ENCODE measurements at regions not wholly inside any gene's neighbourhood (a gene's known extent, or its start where the extent isn't known, plus 50 kb on each side); places are given as distances from the start of the nearest gene placed in this dataset.

- intact Hi-C loops (cut with DNase I): no loop called here
- TF ChIP-seq CTCF (IDR thresholded peaks at IDR 0.05): no peak
- Histone ChIP-seq H3K27me3 (ENCODE audit: insufficient read depth in 3 of 3, low read length in 2 of 3) (no peaks in the 10 kb centered on the region), H3K4me1 (no peaks in the 10 kb centered on the region), H3K9me3 (peaks cover 4% of the 10 kb centered on the region), H3K27ac (no peak overlapping the region), H3K36me3 (ENCODE audit: insufficient read depth in 1 of 2, low read depth in 1 of 2) (no peaks in the 10 kb centered on the region), H3K4me3 (no peak overlapping the region)
- DNase-seq (no peak), ATAC-seq (no peak)
Measured at GRCh38 chr13:84352946-84353345, 470.7 kb upstream of the SLITRK1 start.

- no peak for TF ChIP-seq CTCF (IDR thresholded peaks at IDR 0.05)
- Histone ChIP-seq H3K36me3 (ENCODE audit: insufficient read depth in 1 of 2, low read depth in 1 of 2) (no peaks in the 10 kb centered on the region), H3K9me3 (peaks cover 3% of the 10 kb centered on the region), H3K4me3 (no peak overlapping the region), H3K4me1 (no peaks in the 10 kb centered on the region), H3K27ac (no peak overlapping the region), H3K27me3 (ENCODE audit: insufficient read depth in 3 of 3, low read length in 2 of 3) (no peaks in the 10 kb centered on the region)
- DNase-seq: no peak
- no peak for ATAC-seq
- intact Hi-C loops (cut with DNase I): no loop called here
Measured at GRCh38 chr13:84339456-84339855, 457.2 kb upstream of the SLITRK1 start.

GRCh38 chr13:84332346-84332745 lies 450.1 kb upstream of the SLITRK1 start:
- no peak for TF ChIP-seq CTCF (IDR thresholded peaks at IDR 0.05)
- no peaks in the 10 kb centered on the region for H3K4me1 ChIP-seq
- H3K27me3 ChIP-seq (ENCODE audit: insufficient read depth in 3 of 3, low read length in 2 of 3): no peaks in the 10 kb centered on the region
- H3K27ac ChIP-seq: no peak overlapping the region
- 55 to 62% (median 62%) methylated on average over 2 of the region's 2 CpGs for WGBS, 3 donors
- no peak overlapping the region for H3K4me3 ChIP-seq
- no peak for ATAC-seq
- no peaks in the 10 kb centered on the region for H3K9me3 ChIP-seq
- H3K36me3 ChIP-seq (ENCODE audit: insufficient read depth in 1 of 2, low read depth in 1 of 2): no peaks in the 10 kb centered on the region
- intact Hi-C loops (cut with DNase I): no loop called here
- DNase-seq: no peak

GRCh38 chr13:84315527-84315926 lies 433.3 kb upstream of the SLITRK1 start:
- no peaks in the 10 kb centered on the region for H3K4me1 ChIP-seq
- no peak overlapping the region for H3K27ac ChIP-seq
- H3K36me3 ChIP-seq (ENCODE audit: insufficient read depth in 1 of 2, low read depth in 1 of 2): no peaks in the 10 kb centered on the region
- intact Hi-C loops (cut with DNase I): no loop called here
- DNase-seq (no peak), ATAC-seq (no peak)
- H3K9me3 ChIP-seq: no peaks in the 10 kb centered on the region
- no peak for TF ChIP-seq CTCF (IDR thresholded peaks at IDR 0.05)
- H3K4me3 ChIP-seq: no peak overlapping the region
- 34 to 36% (median 35%) methylated on average over 4 of the region's 4 CpGs for WGBS, 3 donors
- no peaks in the 10 kb centered on the region for H3K27me3 ChIP-seq (ENCODE audit: insufficient read depth in 3 of 3, low read length in 2 of 3)

- no peaks in the 10 kb centered on the region for H3K36me3 ChIP-seq (ENCODE audit: insufficient read depth in 1 of 2, low read depth in 1 of 2)
- no peak overlapping the region for H3K4me3 ChIP-seq
- H3K9me3 ChIP-seq: no peaks in the 10 kb centered on the region
- no peaks in the 10 kb centered on the region for H3K4me1 ChIP-seq
- DNase-seq (no peak), ATAC-seq (no peak)
- H3K27me3 ChIP-seq (ENCODE audit: insufficient read depth in 3 of 3, low read length in 2 of 3): no peaks in the 10 kb centered on the region
- TF ChIP-seq CTCF (IDR thresholded peaks at IDR 0.05): no peak
- intact Hi-C loops (cut with DNase I): no loop called here
- WGBS, 3 donors: 89 to 96% (median 94%) methylated on average over 1 of the region's 1 CpG
- no peak overlapping the region for H3K27ac ChIP-seq
Measured at GRCh38 chr13:84303035-84303434, 420.8 kb upstream of the SLITRK1 start.
